ENCODE measurements at regions not wholly inside any gene's neighbourhood (a gene's known extent, or its start where the extent isn't known, plus 50 kb on each side); places are given as distances from the start of the nearest gene placed in this dataset.
A peak's percentile ranks its signal among the peaks of the same experiment; 100 is the strongest.
"Not testable (repeated sequence)": the region's sequence is repeated elsewhere in the genome, so short reads cannot be mapped to it uniquely, and the experiment has no call there.

GRCh38 chr2:205865056-205865455 is 182.8 kb downstream of the NRP2 start:
- DNase-seq (ENCODE audit: low spot score) = no peak

GRCh38 chr2:205864491-205864890 is 182.2 kb downstream of the NRP2 start:
- DNase-seq (ENCODE audit: low spot score) = no peak

- DNase-seq (ENCODE audit: low spot score) = not testable (repeated sequence)
Measured at GRCh38 chr2:205862761-205863160, 180.5 kb downstream of the NRP2 start.

- DNase-seq (ENCODE audit: low spot score) = no peak
Measured at GRCh38 chr2:205860885-205861284, 178.6 kb downstream of the NRP2 start.

- no peak for DNase-seq (ENCODE audit: low spot score)
Measured at GRCh38 chr2:205860181-205860580, 177.9 kb downstream of the NRP2 start.

GRCh38 chr2:205858881-205859441 is 176.7 kb downstream of the NRP2 start:
- DNase-seq (ENCODE audit: low spot score) = peak; percentile 45

GRCh38 chr2:205858275-205858674 is 176.0 kb downstream of the NRP2 start:
- DNase-seq (ENCODE audit: low spot score) = no peak

- DNase-seq (ENCODE audit: low spot score) = no peak
Measured at GRCh38 chr2:205857520-205858237, 175.4 kb downstream of the NRP2 start.

GRCh38 chr2:205852457-205852856 is 170.2 kb downstream of the NRP2 start:
- DNase-seq (ENCODE audit: low spot score) = no peak

- DNase-seq (ENCODE audit: low spot score) = no peak
Measured at GRCh38 chr2:205850611-205851010, 168.3 kb downstream of the NRP2 start.

- no peak for DNase-seq (ENCODE audit: low spot score)
Measured at GRCh38 chr2:205850132-205850531, 167.8 kb downstream of the NRP2 start.

GRCh38 chr2:205849136-205849535 is 166.8 kb downstream of the NRP2 start:
- DNase-seq (ENCODE audit: low spot score) = no peak

- DNase-seq (ENCODE audit: low spot score) = no peak
Measured at GRCh38 chr2:205848601-205849000, 166.3 kb downstream of the NRP2 start.
